ENCODE measurements at regions not wholly inside any gene's neighbourhood (a gene's known extent, or its start where the extent isn't known, plus 50 kb on each side); places are given as distances from the start of the nearest gene placed in this dataset.

DNA sequence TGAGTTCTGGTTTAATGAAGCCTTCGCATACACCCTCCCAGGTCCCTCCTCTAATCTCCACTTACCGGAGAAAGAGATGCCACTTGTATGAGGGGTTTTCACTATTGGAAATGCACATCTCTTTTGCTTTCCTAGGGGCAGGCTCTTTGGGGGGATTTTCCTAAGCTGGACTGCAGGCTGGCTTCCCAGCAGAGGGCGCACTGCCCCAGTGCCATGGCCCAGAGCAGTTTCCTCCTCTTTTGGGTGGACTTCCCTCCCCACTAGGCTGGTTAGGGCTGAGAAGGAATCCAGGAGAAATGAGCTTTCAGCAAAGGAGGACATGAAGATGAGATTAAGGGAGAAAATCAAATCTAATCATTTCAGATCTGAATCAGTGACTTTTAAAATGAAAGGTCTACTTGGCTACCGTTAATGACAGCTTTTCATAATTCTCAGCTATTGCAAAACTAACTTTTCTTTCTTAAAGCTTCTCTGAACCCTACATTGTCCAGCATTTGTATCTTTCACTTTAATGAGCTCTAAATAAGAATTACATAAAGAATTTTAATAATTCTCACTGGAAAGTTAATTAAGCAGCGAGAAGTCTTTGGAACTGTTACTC, 784.1 kb upstream of the FANCL start:
- Histone ChIP-seq H3K9me3 (no peaks in the 10 kb centered on the region), H3K4me1 (no peaks in the 10 kb centered on the region), H3K36me3 (no peaks in the 10 kb centered on the region), H3K27ac (no peak overlapping the region), H3K27me3 (no peaks in the 10 kb centered on the region), H3K4me3 (no peak overlapping the region)
- 77 to 78% methylated on average over 2 to 5 of the region's 5 CpGs for WGBS, 2 donors (ENCODE audit: low coverage in 1 of 2)
- TF ChIP-seq POLR2AphosphoS5 (IDR thresholded peaks at IDR 0.05): no peak
- TF ChIP-seq POLR2A (IDR thresholded peaks at IDR 0.05): no peak
- TF ChIP-seq, protein P1, sequence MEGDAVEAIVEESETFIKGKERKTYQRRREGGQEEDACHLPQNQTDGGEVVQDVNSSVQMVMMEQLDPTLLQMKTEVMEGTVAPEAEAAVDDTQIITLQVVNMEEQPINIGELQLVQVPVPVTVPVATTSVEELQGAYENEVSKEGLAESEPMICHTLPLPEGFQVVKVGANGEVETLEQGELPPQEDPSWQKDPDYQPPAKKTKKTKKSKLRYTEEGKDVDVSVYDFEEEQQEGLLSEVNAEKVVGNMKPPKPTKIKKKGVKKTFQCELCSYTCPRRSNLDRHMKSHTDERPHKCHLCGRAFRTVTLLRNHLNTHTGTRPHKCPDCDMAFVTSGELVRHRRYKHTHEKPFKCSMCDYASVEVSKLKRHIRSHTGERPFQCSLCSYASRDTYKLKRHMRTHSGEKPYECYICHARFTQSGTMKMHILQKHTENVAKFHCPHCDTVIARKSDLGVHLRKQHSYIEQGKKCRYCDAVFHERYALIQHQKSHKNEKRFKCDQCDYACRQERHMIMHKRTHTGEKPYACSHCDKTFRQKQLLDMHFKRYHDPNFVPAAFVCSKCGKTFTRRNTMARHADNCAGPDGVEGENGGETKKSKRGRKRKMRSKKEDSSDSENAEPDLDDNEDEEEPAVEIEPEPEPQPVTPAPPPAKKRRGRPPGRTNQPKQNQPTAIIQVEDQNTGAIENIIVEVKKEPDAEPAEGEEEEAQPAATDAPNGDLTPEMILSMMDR (IDR thresholded peaks at IDR 0.05): peak; percentile 39 to 60 (median 53)
- no peak for TF ChIP-seq EP300 (IDR thresholded peaks at IDR 0.05; ENCODE audit: low read depth)
- in situ Hi-C loops (cut with MboI; ENCODE audit: low pct_ligation_motif_present in 1 of 4, low pct_unique_long_range_greater_than_20kb in 1 of 4, low sequenced_read_pairs in 3 of 4) (loop anchor here in 2 of 4 donors (25.0 kb wide), 2 partner anchors 1537 to 1562 kb away; partner anchors contain the start of gene BCL11A (in 1 of the 2)), intact Hi-C loops (cut with DNase I; ENCODE audit: low total_unique reads) (no loop called here)
- peak; percentile 16 for DNase-seq

DNA sequence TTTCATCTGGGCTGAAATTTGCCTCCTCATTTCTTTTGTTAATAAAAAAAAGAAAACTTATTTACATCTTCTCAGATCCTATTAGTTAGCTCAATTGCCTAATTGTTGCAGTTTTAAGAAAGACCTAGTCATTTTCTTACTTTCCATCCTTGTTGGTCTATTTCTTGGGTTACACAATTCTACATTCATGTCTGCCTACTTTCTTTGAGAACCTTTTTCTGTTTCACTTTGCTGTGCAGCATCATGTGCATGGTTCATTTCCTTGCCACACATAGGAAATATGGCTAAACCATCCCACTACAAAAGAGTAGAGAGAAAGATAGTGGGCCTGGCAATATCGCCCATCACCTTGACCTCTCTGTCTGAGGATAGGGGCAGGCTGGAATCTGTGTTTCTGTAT, 780.7 kb upstream of the FANCL start:
- Histone ChIP-seq H3K27me3 (no peaks in the 10 kb centered on the region), H3K9me3 (no peaks in the 10 kb centered on the region), H3K27ac (no peak overlapping the region), H3K36me3 (no peaks in the 10 kb centered on the region), H3K4me1 (no peaks in the 10 kb centered on the region), H3K4me3 (no peak overlapping the region)
- in situ Hi-C loops (cut with MboI; ENCODE audit: low pct_ligation_motif_present in 1 of 4, low pct_unique_long_range_greater_than_20kb in 1 of 4, low sequenced_read_pairs in 3 of 4): loop anchor here in 1 of 4 donors (25.0 kb wide), 1 partner anchor 1566 kb away; no protein-coding TSS in a partner anchor
- 63 to 86% methylated on average over 1 of the region's 1 CpG for WGBS, 2 donors (ENCODE audit: low coverage in 1 of 2)
- TF ChIP-seq, protein P1 (IDR thresholded peaks at IDR 0.05): no peak
- TF ChIP-seq POLR2A (IDR thresholded peaks at IDR 0.05): no peak
- no peak for TF ChIP-seq POLR2AphosphoS5 (IDR thresholded peaks at IDR 0.05)
- no peak for TF ChIP-seq EP300 (IDR thresholded peaks at IDR 0.05; ENCODE audit: low read depth)
- DNase-seq: no peak
- intact Hi-C loops (cut with DNase I; ENCODE audit: low total_unique reads): no loop called here

DNA sequence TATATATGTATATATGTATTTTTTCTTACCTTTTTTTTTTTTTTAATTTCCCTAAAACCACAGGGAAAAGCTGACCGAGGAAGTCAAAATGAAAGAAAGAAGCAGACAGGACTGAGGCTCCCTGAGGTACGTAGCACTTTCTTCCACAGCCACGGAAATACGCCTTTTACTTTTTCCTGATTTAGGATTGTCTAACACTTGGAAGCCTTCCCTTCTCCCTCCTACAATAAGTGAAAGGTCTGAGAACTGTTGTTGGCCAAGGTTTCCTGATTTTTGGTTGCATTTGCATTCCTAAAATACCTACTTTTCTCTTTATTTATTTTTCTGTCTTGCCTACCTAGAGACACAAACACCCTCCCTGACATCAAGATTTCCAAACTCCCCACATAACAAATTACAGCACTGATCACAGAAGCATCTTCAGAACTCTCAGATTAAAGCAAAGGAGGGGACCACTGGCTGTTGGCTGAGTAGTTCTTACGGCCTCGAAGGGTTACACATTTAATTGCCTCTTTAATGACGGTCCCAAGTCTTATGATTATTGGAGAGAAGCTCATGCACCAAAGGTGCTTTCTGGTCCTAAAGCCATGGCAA, 778.5 kb upstream of the FANCL start:
- H3K27me3 ChIP-seq: no peaks in the 10 kb centered on the region
- H3K4me1 ChIP-seq: no peaks in the 10 kb centered on the region
- intact Hi-C loops (cut with DNase I; ENCODE audit: low total_unique reads): no loop called here
- WGBS, 2 donors (ENCODE audit: low coverage in 1 of 2): 76 to 80% methylated on average over 4 to 7 of the region's 7 CpGs
- TF ChIP-seq EP300 (IDR thresholded peaks at IDR 0.05; ENCODE audit: low read depth): no peak
- TF ChIP-seq, protein P1 (IDR thresholded peaks at IDR 0.05): no peak
- no peak for TF ChIP-seq POLR2AphosphoS5 (IDR thresholded peaks at IDR 0.05)
- no peak for TF ChIP-seq POLR2A (IDR thresholded peaks at IDR 0.05)
- H3K36me3 ChIP-seq: no peaks in the 10 kb centered on the region
- in situ Hi-C loops (cut with MboI; ENCODE audit: low pct_ligation_motif_present in 1 of 4, low pct_unique_long_range_greater_than_20kb in 1 of 4, low sequenced_read_pairs in 3 of 4): loop anchor here in 1 of 4 donors (25.0 kb wide), 1 partner anchor 1568 kb away; no protein-coding TSS in a partner anchor
- no peak overlapping the region for H3K4me3 ChIP-seq
- DNase-seq: no peak
- H3K9me3 ChIP-seq: no peaks in the 10 kb centered on the region
- no peak overlapping the region for H3K27ac ChIP-seq

DNA sequence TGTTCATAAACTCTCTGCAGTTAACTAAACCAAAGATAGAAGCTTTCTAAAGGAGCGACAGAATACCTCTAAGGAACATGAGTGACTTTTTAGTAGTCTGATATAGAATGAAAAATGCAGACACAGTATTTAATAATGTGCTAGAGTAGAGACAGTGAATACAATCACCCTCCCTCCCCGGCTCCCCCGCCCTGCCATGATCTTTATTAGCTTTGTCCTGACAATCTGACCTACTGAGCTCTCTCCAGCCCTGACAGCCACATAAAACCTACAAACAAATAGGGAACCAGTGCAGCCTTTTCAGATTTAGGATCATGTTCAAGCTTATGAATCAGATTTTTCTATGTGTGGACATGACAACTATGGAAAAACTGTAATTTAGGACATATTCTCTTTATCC, 777.6 kb upstream of the FANCL start:
- Histone ChIP-seq H3K27me3 (no peaks in the 10 kb centered on the region), H3K27ac (no peak overlapping the region), H3K9me3 (no peaks in the 10 kb centered on the region), H3K4me1 (no peaks in the 10 kb centered on the region), H3K4me3 (no peak overlapping the region), H3K36me3 (no peaks in the 10 kb centered on the region)
- 83 to 88% methylated on average over 3 of the region's 3 CpGs for WGBS, 2 donors (ENCODE audit: low coverage in 1 of 2)
- in situ Hi-C loops (cut with MboI; ENCODE audit: low pct_ligation_motif_present in 1 of 4, low pct_unique_long_range_greater_than_20kb in 1 of 4, low sequenced_read_pairs in 3 of 4) (loop anchor here in 1 of 4 donors (25.0 kb wide), 1 partner anchor 1569 kb away; no protein-coding TSS in a partner anchor), intact Hi-C loops (cut with DNase I; ENCODE audit: low total_unique reads) (no loop called here)
- TF ChIP-seq EP300 (IDR thresholded peaks at IDR 0.05; ENCODE audit: low read depth) (no peak), POLR2A (IDR thresholded peaks at IDR 0.05) (no peak), POLR2AphosphoS5 (IDR thresholded peaks at IDR 0.05) (no peak)
- TF ChIP-seq, protein P1 (IDR thresholded peaks at IDR 0.05): no peak
- no peak for DNase-seq

Data from transverse colon (tissue), 4 donors.